GM12891 (cell line): ENCODE measurements at regions not wholly inside any gene's neighbourhood (a gene's known extent, or its start where the extent isn't known, plus 50 kb on each side); places are given as distances from the start of the nearest gene placed in this dataset.

Experiments
- DNase-seq: peaks from one replicate; pipeline ENCODE4 v3.0.0; 2011; ENCODE audit warnings: low spot score; ENCODE audit not compliant: insufficient read length
- FAIRE-seq: peaks from 2 replicates; lab custom pipeline; 2011; peaks lifted over from hg19 to GRCh38; lab: Jason Lieb, UNC
- PAX5 ChIP-seq: IDR thresholded peaks from 2 replicates; pipeline ENCODE4 v1.6.1; 2011; ENCODE audit warnings: low read length, moderate library complexity, mild to moderate bottlenecking; ENCODE audit not compliant: insufficient read depth, severe bottlenecking
- POLR2A ChIP-seq: IDR thresholded peaks from 2 replicates; pipeline ENCODE4 v1.6.1; 2011; ENCODE audit warnings: low read depth, low read length, control low read depth
- POLR2AphosphoS5 ChIP-seq: IDR thresholded peaks from 2 replicates; pipeline ENCODE4 v1.6.1; 2011; ENCODE audit warnings: low read depth, low read length, control low read depth
- POU2F2 ChIP-seq: IDR thresholded peaks from 2 replicates; pipeline ENCODE4 v1.6.1; 2011; ENCODE audit warnings: low read depth, mild to moderate bottlenecking, control low read depth, low read length, moderate library complexity
- SPI1 ChIP-seq: IDR thresholded peaks from 2 replicates; pipeline ENCODE4 v1.6.1; 2011; ENCODE audit warnings: low read depth, low read length, control low read depth
- TAF1 ChIP-seq: IDR thresholded peaks from 2 replicates; pipeline ENCODE4 v1.6.1; 2011; ENCODE audit warnings: low read depth, low read length, control low read depth

DNA sequence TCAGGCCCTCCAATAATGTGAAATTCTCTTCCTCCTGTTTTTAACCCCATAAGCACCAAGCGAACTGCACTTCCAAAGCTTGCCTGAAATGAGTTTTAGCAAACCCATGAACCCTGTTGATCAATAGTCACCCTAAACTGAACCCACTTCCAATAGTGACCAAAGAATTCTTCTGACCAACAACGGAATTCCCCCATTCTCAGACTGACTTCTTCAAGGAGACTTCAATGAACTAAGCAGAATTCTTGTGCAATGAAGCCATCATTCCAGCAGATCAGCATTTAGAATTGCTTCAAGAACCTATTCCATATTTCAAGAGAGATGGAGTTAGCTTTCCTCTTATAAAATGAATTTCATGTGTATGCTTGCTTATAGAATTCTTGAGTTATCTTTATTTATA lies 176.9 kb upstream of the FN1 start:
- DNase-seq = no peak
- TF ChIP-seq POU2F2 = no peak
- no peak for TF ChIP-seq POLR2A
- no peak for FAIRE-seq

DNA sequence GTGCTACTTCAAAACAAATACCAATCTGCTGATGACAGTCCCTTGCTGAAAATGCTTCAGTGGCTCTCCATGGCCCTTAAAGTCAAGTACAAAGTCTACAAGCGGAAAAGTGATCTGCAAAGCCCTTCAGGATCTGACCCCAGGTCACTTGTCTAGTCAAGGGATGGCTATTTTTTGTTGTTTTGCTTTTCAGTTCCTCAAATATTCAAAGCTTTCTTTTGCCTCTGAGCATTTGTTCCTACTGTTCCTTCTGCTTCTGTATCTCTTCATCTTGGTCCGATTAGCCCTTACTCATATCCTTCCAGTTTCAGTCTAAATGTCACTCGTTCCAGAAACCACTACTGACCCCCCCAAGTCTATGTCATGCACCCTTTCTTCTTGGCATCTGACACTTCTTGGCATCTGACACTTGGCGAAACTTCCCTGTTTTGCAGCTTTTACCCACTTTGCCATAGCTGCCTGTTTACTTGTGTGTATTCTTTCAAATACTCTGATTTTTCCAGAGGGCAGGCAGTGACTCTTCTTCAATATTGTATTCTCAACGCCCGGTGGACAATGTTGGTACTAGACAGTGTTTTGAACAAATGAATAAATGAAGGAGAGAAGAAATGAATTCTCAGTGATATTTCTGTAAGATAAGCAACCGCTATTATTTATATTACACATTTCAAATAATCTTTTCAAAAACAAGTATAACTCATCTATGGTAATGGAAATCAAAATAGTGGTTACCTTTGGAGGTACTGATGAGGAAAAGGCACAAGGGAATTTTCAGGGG lies 175.9 kb upstream of the FN1 start:
- TF ChIP-seq TAF1 (no peak), SPI1 (peak; percentile 74)
- DNase-seq (no peak), FAIRE-seq (no peak)

DNA sequence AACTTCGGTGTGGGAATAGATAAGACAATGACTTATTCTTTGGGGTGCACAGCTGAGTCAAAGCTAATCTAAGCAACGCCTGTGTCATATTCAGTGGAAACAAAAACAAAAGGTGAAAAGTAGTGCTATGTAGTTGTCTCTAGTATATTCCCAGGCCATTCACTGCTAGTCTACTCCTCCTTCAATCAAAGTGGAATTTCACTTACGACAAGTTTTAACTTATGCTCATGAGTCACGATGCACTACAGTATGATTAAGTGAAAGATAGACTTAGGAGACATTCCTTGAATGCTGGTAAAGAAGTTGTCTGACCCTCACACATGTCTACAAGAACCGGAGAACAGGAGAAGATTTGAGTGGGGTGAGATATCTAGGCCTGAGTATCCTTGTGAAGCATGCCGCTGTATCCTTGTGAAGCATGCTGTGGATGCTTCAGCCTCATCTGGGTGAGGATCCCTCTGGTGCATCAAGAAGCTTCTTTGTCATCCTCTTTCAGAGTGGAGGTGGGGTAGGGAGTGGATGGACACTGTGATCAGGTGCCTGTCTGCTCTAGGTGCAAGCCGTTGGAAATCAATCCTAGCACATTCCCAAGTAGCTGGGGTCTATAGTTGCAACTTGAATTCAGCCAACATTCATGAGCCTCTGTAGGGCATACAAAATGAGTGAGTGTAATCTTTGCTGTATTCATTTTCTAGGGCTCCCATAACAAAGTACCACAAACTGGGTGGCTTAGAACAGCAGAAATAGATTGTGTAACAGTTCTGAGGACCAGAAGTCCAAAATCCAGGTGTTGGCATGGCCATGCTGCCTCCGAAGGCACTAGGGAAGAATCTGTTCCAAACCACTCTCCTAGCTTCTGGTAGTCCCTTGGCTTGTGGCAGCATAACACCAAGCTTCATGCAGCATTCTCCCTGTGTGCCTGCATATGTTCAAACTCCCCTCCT lies 173.5 kb upstream of the FN1 start:
- no peak for DNase-seq
- TF ChIP-seq SPI1 = no peak
- TF ChIP-seq POU2F2 = no peak
- TF ChIP-seq TAF1 = no peak
- no peak for TF ChIP-seq POLR2AphosphoS5
- no peak for TF ChIP-seq PAX5
- no peak for TF ChIP-seq POLR2A
- FAIRE-seq = no peak

DNA sequence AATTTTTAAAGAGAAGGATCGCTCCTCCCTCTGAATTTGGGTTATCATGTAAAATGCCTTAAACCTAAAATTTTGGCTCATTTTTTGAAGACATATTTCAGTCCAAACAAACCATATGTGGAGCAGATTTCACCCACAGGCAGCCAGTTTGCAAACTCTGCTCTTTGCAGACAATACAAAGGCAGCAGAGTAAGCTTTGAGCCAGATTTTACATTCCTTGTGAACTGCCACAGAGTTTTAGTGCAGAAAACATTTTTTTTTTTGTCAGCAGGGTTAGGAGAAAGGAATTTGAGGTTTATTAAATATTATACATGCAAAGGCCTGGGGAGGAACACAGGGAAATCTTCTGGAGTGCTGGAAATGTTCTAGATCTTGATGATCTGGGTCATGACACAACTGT lies 171.9 kb upstream of the FN1 start:
- FAIRE-seq (no peak), DNase-seq (no peak)
- TF ChIP-seq POU2F2 (no peak), POLR2A (no peak), SPI1 (no peak)

DNA sequence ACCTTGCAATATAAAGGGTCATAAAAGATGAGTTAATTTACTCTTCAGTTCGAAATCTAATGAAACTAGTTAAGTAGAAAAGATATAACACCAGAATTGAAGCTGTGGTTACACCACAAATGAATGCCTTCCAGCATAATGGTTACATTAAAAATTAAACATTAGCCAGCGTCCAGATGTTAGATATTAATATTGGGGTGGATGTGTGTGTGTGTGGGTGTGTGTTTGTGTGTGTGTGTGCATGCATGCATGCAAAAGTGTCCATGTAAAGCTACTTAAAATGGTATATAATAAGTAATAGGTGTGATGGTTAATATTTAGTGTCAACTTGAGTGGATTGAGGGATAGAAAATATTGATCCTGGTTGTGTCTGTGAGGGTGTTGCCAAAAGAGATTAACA lies 170.4 kb upstream of the FN1 start:
- FAIRE-seq = no peak
- TF ChIP-seq POLR2A (no peak), TAF1 (no peak)
- DNase-seq = no peak

DNA sequence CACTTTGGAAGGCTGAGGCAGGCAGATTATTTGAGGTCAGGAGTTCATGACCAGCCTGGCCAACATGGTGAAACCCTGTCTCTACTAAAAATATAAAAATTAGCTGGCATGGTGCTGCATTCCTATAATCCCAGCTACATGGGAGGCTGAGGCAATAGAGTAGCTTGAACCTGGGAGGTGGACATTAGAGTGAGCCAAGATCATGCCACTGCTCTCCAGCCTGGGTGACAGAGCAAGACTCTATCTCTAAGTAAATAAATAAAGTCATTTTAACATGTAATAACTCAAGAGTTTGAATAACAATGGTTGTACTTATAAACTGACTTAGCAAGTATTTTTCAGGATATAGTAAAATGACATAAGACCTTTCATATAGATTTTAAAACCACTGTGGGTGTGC lies 169.3 kb upstream of the FN1 start:
- DNase-seq (no peak), FAIRE-seq (no peak)
- TF ChIP-seq SPI1 (no peak), POU2F2 (no peak), PAX5 (no peak), POLR2AphosphoS5 (no peak), POLR2A (no peak), TAF1 (no peak)

DNA sequence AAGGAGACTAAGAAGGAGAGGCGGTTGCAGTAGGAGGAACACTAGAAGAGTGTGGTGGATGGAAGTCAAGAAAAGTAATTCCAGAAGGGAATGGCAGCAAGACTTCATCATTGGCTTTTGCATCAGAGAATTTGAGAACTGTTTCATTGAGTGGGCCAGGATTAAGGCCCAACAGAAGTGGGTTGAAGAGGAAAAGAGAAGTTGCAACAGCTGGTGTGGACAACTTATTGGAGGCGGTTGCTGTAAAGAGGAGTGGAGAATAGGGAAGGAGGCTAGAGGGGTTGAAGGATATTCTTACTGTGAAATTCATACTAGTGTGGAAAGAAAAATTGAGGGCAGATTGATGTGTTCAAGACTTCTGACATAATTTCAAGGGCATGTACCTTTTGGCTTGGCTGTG lies 168.7 kb upstream of the FN1 start:
- FAIRE-seq (no peak), DNase-seq (no peak)
- TF ChIP-seq POLR2A (no peak), POLR2AphosphoS5 (no peak), PAX5 (no peak), TAF1 (no peak), SPI1 (no peak), POU2F2 (no peak)

DNA sequence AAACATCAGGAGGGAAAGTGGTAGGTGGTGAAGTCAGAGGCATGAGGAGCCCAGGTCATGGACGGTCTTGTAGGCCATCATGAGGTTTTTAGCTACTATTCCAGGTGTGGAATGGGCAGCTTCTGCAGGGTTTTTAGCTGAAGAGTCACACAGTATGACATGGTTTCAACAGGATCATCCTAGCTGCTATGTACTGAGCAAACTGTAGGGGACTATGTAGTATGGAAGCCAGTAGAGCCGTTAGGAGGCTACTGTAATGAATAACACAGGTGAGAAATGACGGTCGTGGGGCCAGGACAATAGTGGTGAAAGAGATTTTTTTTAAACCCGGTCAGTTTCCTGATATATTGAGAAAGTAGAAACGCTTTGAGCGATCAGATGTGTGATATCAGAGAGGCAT lies 167.6 kb upstream of the FN1 start:
- DNase-seq (no peak), FAIRE-seq (no peak)
- TF ChIP-seq TAF1 (no peak), PAX5 (no peak), SPI1 (no peak), POLR2AphosphoS5 (no peak), POLR2A (no peak), POU2F2 (no peak)

DNA sequence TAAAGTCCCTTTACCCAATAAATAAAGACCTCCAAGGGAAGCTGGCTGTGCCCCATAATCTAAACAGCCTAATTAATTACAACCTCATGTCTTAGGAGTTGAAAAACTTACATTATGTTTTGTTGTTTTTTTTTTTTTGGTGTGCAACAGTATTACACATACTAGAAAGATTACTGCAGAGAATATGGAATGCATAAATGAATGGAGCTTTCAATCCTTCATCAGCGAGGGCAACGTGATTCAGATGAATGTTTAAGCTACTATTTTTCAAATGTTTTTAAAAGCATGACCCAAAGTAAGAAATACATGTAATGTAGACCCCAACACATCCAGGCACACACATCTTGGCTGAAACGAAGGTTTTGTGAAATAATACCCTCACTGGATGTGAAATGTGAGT lies 167.1 kb upstream of the FN1 start:
- TF ChIP-seq PAX5 = no peak
- TF ChIP-seq TAF1 = no peak
- TF ChIP-seq POLR2A = no peak
- TF ChIP-seq POU2F2 = no peak
- no peak for TF ChIP-seq POLR2AphosphoS5
- TF ChIP-seq SPI1 = no peak
- no peak for DNase-seq
- no peak for FAIRE-seq

DNA sequence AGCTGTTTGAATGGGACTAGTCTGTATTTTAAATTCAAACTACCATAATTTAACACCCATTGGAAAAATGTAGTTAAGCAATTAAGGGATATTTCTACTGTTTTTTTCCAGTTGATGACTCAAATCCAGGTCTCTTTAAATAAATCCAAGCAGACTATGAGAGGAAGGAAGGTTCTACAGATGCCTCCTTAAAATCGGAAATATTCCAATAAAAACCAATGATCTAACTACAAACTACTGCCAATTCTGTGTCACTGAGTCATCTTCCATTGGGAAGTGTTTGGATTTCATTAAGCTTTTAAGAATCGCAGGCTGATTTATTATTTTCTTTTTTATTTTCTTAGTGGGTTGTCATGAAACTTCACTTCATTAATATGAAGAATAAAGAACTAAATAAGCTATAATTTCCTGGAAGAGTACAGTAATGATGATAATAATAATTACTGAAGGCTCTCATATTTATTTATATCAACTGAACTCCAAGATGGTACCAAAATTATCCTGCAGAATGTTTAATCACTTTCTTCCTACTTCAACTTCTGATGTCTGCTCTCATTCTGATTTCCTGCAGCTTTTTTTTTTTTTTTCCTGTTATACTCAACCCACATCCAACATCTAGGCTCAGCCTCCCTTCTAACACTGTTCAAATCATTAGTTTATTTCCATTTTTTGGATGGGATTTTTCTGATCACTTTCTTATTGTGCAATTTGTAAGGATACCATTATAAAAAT lies 166.3 kb upstream of the FN1 start:
- DNase-seq (no peak), FAIRE-seq (no peak)
- no peak for TF ChIP-seq POU2F2
- no peak for TF ChIP-seq POLR2AphosphoS5
- TF ChIP-seq SPI1 = no peak
- no peak for TF ChIP-seq POLR2A
- no peak for TF ChIP-seq TAF1
- TF ChIP-seq PAX5 = no peak
